ENCODE measurements at regions not wholly inside any gene's neighbourhood (a gene's known extent, or its start where the extent isn't known, plus 50 kb on each side); places are given as distances from the start of the nearest gene placed in this dataset.

DNA sequence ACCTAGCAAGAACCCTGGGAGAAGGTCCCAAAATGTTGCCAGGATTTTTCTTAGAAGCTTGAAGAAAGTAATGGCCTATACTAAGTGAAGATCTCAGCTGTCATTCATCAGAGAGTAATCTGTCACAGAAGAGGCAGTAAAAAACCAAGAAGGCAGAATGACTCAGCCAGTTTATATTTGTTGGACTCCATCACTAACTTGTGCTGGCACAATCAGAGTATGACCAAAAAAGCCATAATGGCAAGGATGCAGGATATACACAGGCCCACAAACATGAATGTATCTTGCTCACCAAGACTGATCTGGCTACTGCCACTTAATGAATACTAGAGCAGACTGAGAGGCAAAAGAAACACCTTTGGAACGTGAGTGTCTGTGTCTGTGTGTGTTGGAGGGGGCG is 104.0 kb upstream of the POU5F2 start:
- TF ChIP-seq POLR2AphosphoS5 (IDR thresholded peaks at IDR 0.05; ENCODE audit: insufficient read depth in 1 of 2, low read depth in 1 of 2) (no peak), POLR2A (IDR thresholded peaks at IDR 0.05) (no peak)
- TF ChIP-seq, protein P1, sequence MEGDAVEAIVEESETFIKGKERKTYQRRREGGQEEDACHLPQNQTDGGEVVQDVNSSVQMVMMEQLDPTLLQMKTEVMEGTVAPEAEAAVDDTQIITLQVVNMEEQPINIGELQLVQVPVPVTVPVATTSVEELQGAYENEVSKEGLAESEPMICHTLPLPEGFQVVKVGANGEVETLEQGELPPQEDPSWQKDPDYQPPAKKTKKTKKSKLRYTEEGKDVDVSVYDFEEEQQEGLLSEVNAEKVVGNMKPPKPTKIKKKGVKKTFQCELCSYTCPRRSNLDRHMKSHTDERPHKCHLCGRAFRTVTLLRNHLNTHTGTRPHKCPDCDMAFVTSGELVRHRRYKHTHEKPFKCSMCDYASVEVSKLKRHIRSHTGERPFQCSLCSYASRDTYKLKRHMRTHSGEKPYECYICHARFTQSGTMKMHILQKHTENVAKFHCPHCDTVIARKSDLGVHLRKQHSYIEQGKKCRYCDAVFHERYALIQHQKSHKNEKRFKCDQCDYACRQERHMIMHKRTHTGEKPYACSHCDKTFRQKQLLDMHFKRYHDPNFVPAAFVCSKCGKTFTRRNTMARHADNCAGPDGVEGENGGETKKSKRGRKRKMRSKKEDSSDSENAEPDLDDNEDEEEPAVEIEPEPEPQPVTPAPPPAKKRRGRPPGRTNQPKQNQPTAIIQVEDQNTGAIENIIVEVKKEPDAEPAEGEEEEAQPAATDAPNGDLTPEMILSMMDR (IDR thresholded peaks at IDR 0.05), result no peak
- DNase-seq (ENCODE audit: extremely low spot score in 2 of 2), result no peak
- no peaks in the 10 kb centered on the region for H3K4me1 ChIP-seq
- H3K27me3 ChIP-seq, result no peaks in the 10 kb centered on the region
- H3K36me3 ChIP-seq, result peaks cover 0 to 8% of the 10 kb centered on the region in 2 donors
- H3K4me3 ChIP-seq, result no peak overlapping the region
- H3K9me3 ChIP-seq, result peaks cover 6% of the 10 kb centered on the region
- H3K27ac ChIP-seq, result no peak overlapping the region
- intact Hi-C loops (cut with DNase I), result no loop called here

DNA sequence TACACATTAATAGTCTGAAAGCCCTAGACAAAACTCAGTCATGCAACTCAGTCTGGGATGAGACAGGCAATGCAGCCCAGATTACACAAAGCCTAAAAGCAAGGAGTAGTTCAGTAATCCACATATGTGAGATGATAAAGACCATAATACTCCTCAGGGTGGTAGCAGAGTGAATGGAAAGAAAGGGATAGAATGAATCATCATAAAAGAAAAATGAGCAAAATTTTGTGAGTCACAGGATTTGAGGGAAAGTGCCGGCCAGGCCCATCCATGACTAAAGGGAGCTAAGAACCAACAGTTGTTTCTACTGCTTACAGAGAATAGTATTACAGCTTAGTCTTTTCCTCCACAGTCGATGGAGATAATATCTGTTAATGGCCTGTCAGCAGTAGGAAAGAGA is 90.0 kb upstream of the POU5F2 start:
- H3K27me3 ChIP-seq, result no peaks in the 10 kb centered on the region
- H3K27ac ChIP-seq, result no peak overlapping the region
- no peak for DNase-seq (ENCODE audit: extremely low spot score in 2 of 2)
- intact Hi-C loops (cut with DNase I), result no loop called here
- no peaks in the 10 kb centered on the region for H3K4me1 ChIP-seq
- H3K4me3 ChIP-seq, result no peak overlapping the region
- H3K9me3 ChIP-seq, result no peaks in the 10 kb centered on the region
- TF ChIP-seq POLR2A (IDR thresholded peaks at IDR 0.05) (no peak), POLR2AphosphoS5 (IDR thresholded peaks at IDR 0.05; ENCODE audit: insufficient read depth in 1 of 2, low read depth in 1 of 2) (no peak)
- TF ChIP-seq, protein P1 (IDR thresholded peaks at IDR 0.05), result no peak
- no peaks in the 10 kb centered on the region for H3K36me3 ChIP-seq

DNA sequence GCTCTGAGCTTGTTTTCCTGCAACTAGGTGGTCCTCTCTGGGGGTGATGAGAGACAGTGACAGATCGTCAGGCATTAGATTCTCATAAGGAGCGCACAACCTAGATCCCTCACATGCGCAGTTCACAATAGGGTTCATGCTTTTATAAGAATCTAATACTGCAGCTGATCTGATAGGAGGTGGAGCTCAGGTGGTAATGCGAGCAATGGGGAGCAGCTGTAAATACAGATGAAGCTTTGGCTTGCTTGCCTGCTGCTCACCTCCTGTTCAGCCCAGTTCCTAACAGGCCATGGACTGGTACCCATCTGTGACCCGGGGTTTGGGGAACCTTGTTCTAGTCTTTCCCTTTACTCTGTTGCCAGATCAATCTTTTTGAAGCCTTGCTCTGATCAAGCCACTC is 89.5 kb upstream of the POU5F2 start:
- Histone ChIP-seq H3K36me3 (no peaks in the 10 kb centered on the region), H3K27ac (no peak overlapping the region), H3K4me1 (no peaks in the 10 kb centered on the region), H3K4me3 (no peak overlapping the region), H3K9me3 (no peaks in the 10 kb centered on the region), H3K27me3 (no peaks in the 10 kb centered on the region)
- intact Hi-C loops (cut with DNase I), result no loop called here
- TF ChIP-seq, protein P1 (IDR thresholded peaks at IDR 0.05), result no peak
- TF ChIP-seq POLR2A (IDR thresholded peaks at IDR 0.05) (no peak), POLR2AphosphoS5 (IDR thresholded peaks at IDR 0.05; ENCODE audit: insufficient read depth in 1 of 2, low read depth in 1 of 2) (no peak)
- DNase-seq (ENCODE audit: extremely low spot score in 2 of 2), result no peak

DNA sequence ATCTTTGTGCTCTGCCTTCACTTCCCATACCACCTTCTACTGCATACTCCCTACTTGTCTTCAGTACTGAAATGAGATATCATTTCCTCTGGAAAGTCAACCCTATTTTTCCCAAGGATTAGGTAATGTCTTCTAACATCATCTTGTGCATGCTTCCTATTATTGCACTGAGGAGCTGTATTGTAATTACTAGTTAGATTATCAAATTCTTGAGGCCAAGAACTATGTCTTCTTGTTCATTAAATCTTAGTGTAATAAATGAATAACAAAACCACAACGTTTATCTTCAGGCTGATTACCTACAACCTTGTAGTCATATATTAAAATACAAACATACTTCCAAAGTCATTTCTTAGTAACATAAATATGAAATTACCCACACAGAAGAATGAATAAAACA is 87.9 kb upstream of the POU5F2 start:
- DNase-seq (ENCODE audit: extremely low spot score in 2 of 2), result no peak
- Histone ChIP-seq H3K9me3 (no peaks in the 10 kb centered on the region), H3K4me1 (no peaks in the 10 kb centered on the region), H3K4me3 (no peak overlapping the region), H3K36me3 (no peaks in the 10 kb centered on the region), H3K27ac (no peak overlapping the region), H3K27me3 (no peaks in the 10 kb centered on the region)
- TF ChIP-seq POLR2A (IDR thresholded peaks at IDR 0.05) (no peak), POLR2AphosphoS5 (IDR thresholded peaks at IDR 0.05; ENCODE audit: insufficient read depth in 1 of 2, low read depth in 1 of 2) (no peak)
- TF ChIP-seq, protein P1 (IDR thresholded peaks at IDR 0.05), result no peak
- intact Hi-C loops (cut with DNase I), result no loop called here

DNA sequence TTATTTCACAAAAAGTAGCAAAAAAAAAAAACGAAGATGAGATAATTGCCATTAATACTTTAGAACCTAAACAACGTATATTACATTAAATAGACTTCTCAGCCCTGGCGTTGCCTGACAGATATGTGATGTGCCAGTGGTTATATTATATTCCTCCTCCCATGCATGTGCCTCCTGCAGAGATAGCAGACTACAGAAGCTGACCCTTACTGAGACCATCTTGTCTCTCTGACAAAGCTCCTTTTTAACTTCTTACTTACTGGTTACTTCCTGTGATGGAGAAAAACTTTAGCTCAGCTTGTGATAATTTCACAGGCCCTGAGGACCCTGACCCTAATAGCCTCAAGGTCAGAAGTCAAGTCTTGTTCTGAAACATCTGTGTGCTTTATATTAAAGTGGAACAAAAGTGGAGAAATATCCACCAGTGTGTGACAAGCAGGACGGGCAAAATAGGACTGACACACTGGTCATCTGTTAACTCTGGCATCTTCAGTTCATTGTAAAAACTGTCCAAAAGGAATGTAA is 80.6 kb upstream of the POU5F2 start:
- Histone ChIP-seq H3K27ac (no peak overlapping the region), H3K36me3 (no peaks in the 10 kb centered on the region), H3K27me3 (no peaks in the 10 kb centered on the region), H3K9me3 (no peaks in the 10 kb centered on the region), H3K4me1 (no peaks in the 10 kb centered on the region), H3K4me3 (no peak overlapping the region)
- TF ChIP-seq POLR2A (IDR thresholded peaks at IDR 0.05) (no peak), POLR2AphosphoS5 (IDR thresholded peaks at IDR 0.05; ENCODE audit: insufficient read depth in 1 of 2, low read depth in 1 of 2) (no peak)
- TF ChIP-seq, protein P1 (IDR thresholded peaks at IDR 0.05), result no peak
- DNase-seq (ENCODE audit: extremely low spot score in 2 of 2), result no peak
- intact Hi-C loops (cut with DNase I), result no loop called here
